HG02840 (cell line): ENCODE measurements at regions not wholly inside any gene's neighbourhood (a gene's known extent, or its start where the extent isn't known, plus 50 kb on each side); places are given as distances from the start of the nearest gene placed in this dataset.

Source experiments
- ATAC-seq: cut with Tn5 transposase; IDR thresholded peaks from one replicate; pipeline ENCODE4 v1.9.1; 2021; ENCODE audit warnings: mild to moderate bottlenecking, moderate library complexity, moderate number of reproducible peaks; ENCODE audit not compliant: unreplicated experiment, low FRiP score

- ATAC-seq = no peak
Observed at GRCh38 chr16:85381738-85382592, 231.2 kb upstream of the GSE1 start.

GRCh38 chr16:85382717-85383118 is 230.4 kb upstream of the GSE1 start:
- ATAC-seq = no peak

GRCh38 chr16:85383836-85384832 is 229.0 kb upstream of the GSE1 start:
- ATAC-seq = no peak

- ATAC-seq = no peak
Observed at GRCh38 chr16:85384833-85385462, 228.2 kb upstream of the GSE1 start.

- ATAC-seq = no peak
Observed at GRCh38 chr16:85385463-85386331, 227.4 kb upstream of the GSE1 start.

- no peak for ATAC-seq
Observed at GRCh38 chr16:85386467-85387170, 226.5 kb upstream of the GSE1 start.

- no peak for ATAC-seq
Observed at GRCh38 chr16:85387171-85387507, 226.0 kb upstream of the GSE1 start.

GRCh38 chr16:85387731-85388295 is 225.3 kb upstream of the GSE1 start:
- no peak for ATAC-seq

GRCh38 chr16:85389679-85390470 is 223.2 kb upstream of the GSE1 start:
- ATAC-seq = no peak

- ATAC-seq = no peak
Observed at GRCh38 chr16:85390511-85391174, 222.5 kb upstream of the GSE1 start.

GRCh38 chr16:85391175-85391707 is 221.9 kb upstream of the GSE1 start:
- no peak for ATAC-seq

GRCh38 chr16:85391769-85392583 is 221.1 kb upstream of the GSE1 start:
- ATAC-seq = no peak

GRCh38 chr16:85392756-85393673 is 220.1 kb upstream of the GSE1 start:
- no peak for ATAC-seq

- ATAC-seq = no peak
Observed at GRCh38 chr16:85393674-85394451, 219.3 kb upstream of the GSE1 start.
